Neural progenitor cell (in vitro differentiated cells): ENCODE measurements at regions not wholly inside any gene's neighbourhood (a gene's known extent, or its start where the extent isn't known, plus 50 kb on each side); places are given as distances from the start of the nearest gene placed in this dataset.

Experiments used
- CTCF ChIP-seq: fragments of 200-600 bp; sonication (generic); IDR thresholded peaks from 2 replicates; pipeline ENCODE4 v1.5.1; 2017; ENCODE audit warnings: antibody characterized with exemption, mild to moderate bottlenecking
- EZH2 ChIP-seq: fragments of 200-600 bp; sonication (generic); IDR thresholded peaks from 2 replicates; pipeline ENCODE4 v1.6.1; 2017; ENCODE audit warnings: antibody characterized with exemption, mild to moderate bottlenecking, moderate library complexity

- no peak for TF ChIP-seq CTCF
- no peak for TF ChIP-seq EZH2
Measured at GRCh38 chr1:48066936-48067335, 69.8 kb upstream of the TRABD2B start.
